ENCODE measurements at regions not wholly inside any gene's neighbourhood (a gene's known extent, or its start where the extent isn't known, plus 50 kb on each side); places are given as distances from the start of the nearest gene placed in this dataset.

GRCh38 chr7:41336455-41336952, 366.4 kb downstream of the INHBA start:
- TF ChIP-seq CTCF (IDR thresholded peaks at IDR 0.05) (no peak), POLR2A (IDR thresholded peaks at IDR 0.05) (no peak)
